SK-N-SH (cell line): ENCODE measurements at regions not wholly inside any gene's neighbourhood (a gene's known extent, or its start where the extent isn't known, plus 50 kb on each side); places are given as distances from the start of the nearest gene placed in this dataset.

ENCODE experiments used
- YY1 ChIP-seq: IDR thresholded peaks from 2 replicates; pipeline ENCODE4 v1.4.0; 2012; ENCODE audit warnings: low read depth, mild to moderate bottlenecking
- TF ChIP-seq, protein P1 (sequence below): fragments of 200-600 bp; sonication (generic); IDR thresholded peaks from 2 replicates; pipeline ENCODE4 v1.6.1; 2017; ENCODE audit warnings: antibody characterized with exemption, mild to moderate bottlenecking, moderate library complexity

DNA sequence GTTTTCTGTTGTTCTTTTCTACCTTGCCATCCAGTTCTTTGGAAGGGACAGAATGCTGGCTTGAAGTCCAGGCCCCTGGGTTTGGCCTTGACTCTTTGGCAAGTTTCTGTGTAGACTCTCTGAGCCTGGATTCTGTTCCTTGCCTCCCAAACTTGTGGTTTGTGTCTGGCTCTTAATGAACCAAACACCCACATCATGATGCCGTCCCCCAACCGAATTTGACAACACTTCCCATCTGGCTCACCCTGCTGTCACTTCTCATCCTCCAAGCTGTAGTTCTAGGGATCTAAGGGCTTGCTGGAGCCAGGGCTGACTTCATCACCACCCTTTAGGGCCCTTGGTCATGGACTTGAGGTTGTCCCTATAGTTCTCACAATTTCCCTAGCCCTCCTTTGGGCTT lies 68.9 kb upstream of the CELF4 start:
- TF ChIP-seq YY1 = no peak
- TF ChIP-seq, protein P1, sequence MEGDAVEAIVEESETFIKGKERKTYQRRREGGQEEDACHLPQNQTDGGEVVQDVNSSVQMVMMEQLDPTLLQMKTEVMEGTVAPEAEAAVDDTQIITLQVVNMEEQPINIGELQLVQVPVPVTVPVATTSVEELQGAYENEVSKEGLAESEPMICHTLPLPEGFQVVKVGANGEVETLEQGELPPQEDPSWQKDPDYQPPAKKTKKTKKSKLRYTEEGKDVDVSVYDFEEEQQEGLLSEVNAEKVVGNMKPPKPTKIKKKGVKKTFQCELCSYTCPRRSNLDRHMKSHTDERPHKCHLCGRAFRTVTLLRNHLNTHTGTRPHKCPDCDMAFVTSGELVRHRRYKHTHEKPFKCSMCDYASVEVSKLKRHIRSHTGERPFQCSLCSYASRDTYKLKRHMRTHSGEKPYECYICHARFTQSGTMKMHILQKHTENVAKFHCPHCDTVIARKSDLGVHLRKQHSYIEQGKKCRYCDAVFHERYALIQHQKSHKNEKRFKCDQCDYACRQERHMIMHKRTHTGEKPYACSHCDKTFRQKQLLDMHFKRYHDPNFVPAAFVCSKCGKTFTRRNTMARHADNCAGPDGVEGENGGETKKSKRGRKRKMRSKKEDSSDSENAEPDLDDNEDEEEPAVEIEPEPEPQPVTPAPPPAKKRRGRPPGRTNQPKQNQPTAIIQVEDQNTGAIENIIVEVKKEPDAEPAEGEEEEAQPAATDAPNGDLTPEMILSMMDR = no peak
